Left ventricle myocardium inferior (tissue), 1 donor: ENCODE measurements at regions not wholly inside any gene's neighbourhood (a gene's known extent, or its start where the extent isn't known, plus 50 kb on each side); places are given as distances from the start of the nearest gene placed in this dataset.

ENCODE experiments used
- DNase-seq: peaks from one replicate; pipeline ENCODE4 v3.0.0-alpha.2; 2020
- H3K27ac ChIP-seq: fragments of 200-600 bp; replicated peaks from 2 replicates; pipeline ENCODE4 v1.8.0; 2021
- H3K27me3 ChIP-seq: fragments of 200-600 bp; 2 replicates; pipeline ENCODE4 v1.8.0; 2021; ENCODE audit warnings: low read depth
- H3K36me3 ChIP-seq: fragments of 200-600 bp; 2 replicates; pipeline ENCODE4 v1.8.0; 2021
- H3K4me1 ChIP-seq: fragments of 200-600 bp; 2 replicates; pipeline ENCODE4 v1.8.0; 2021
- H3K4me3 ChIP-seq: fragments of 200-600 bp; 2 replicates; pipeline ENCODE4 v1.8.0; 2021; ENCODE audit warnings: mild to moderate bottlenecking, moderate library complexity
- H3K9me3 ChIP-seq: fragments of 200-600 bp; replicated peaks from 2 replicates; pipeline ENCODE4 v1.8.0; 2021
- intact Hi-C: fragments of 100-400 bp; cut with micrococcal nuclease; formaldehyde crosslinking; loops from one replicate; pipeline ENCODE4 v1.11.0; 2022
- TF ChIP-seq, protein P1 (sequence below): fragments of 200-600 bp; IDR thresholded peaks from 2 replicates; pipeline ENCODE4 v1.8.0; 2021; ENCODE audit warnings: antibody characterized with exemption, mild to moderate bottlenecking, borderline replicate concordance
- donor health status: DM: no; HTN: yes; CAD: no; lungs with severe emphysema.

DNA sequence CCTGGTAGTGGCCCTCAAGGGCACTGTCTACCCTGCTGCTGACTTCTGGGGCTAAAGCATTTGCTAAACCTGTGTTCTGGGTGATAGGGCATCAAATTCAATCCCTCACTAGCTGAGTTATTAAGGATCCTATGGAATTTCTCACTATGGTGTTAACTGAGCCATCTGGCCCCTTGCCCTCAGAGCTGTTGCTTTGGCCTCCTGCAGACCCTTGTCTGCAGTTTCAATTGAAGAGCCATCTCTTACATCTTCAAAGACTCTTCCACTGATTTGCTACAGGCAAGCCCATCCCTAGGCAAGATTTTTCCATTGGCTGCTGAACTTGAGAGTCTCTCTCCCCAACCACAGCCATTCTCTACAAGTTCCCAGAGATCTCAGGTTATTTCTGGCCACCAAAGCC is 418.2 kb downstream of the ZNF608 start:
- Histone ChIP-seq H3K27me3 (no peaks in the 10 kb centered on the region), H3K4me3 (no peak overlapping the region), H3K27ac (no peak overlapping the region), H3K9me3 (peaks cover 13% of the 10 kb centered on the region), H3K4me1 (no peaks in the 10 kb centered on the region), H3K36me3 (no peaks in the 10 kb centered on the region)
- intact Hi-C loops: no loop called here
- TF ChIP-seq, protein P1, sequence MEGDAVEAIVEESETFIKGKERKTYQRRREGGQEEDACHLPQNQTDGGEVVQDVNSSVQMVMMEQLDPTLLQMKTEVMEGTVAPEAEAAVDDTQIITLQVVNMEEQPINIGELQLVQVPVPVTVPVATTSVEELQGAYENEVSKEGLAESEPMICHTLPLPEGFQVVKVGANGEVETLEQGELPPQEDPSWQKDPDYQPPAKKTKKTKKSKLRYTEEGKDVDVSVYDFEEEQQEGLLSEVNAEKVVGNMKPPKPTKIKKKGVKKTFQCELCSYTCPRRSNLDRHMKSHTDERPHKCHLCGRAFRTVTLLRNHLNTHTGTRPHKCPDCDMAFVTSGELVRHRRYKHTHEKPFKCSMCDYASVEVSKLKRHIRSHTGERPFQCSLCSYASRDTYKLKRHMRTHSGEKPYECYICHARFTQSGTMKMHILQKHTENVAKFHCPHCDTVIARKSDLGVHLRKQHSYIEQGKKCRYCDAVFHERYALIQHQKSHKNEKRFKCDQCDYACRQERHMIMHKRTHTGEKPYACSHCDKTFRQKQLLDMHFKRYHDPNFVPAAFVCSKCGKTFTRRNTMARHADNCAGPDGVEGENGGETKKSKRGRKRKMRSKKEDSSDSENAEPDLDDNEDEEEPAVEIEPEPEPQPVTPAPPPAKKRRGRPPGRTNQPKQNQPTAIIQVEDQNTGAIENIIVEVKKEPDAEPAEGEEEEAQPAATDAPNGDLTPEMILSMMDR: no peak
- no peak for DNase-seq

DNA sequence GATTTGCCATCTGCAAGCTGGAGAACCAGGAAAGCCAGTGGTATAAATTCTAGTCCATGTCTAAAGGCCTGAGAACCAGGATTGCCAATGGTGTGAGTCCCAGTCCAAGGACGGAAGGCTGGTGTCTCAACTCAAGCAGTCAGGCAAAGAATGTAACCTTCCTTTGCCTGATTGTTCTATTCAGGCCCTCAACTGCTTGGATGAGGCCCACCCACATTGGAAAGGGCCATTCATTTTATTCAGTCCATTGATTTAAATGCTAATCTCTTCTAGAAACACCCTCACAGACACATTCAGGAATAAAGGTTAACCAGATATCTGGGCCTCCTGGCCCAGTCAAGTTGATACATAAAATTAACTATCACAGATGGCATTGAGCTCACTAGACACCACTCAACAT is 427.8 kb downstream of the ZNF608 start:
- DNase-seq: no peak
- Histone ChIP-seq H3K4me3 (no peak overlapping the region), H3K4me1 (no peaks in the 10 kb centered on the region), H3K36me3 (no peaks in the 10 kb centered on the region), H3K27me3 (no peaks in the 10 kb centered on the region), H3K9me3 (no peaks in the 10 kb centered on the region), H3K27ac (no peak overlapping the region)
- intact Hi-C loops: no loop called here
- TF ChIP-seq, protein P1: no peak

DNA sequence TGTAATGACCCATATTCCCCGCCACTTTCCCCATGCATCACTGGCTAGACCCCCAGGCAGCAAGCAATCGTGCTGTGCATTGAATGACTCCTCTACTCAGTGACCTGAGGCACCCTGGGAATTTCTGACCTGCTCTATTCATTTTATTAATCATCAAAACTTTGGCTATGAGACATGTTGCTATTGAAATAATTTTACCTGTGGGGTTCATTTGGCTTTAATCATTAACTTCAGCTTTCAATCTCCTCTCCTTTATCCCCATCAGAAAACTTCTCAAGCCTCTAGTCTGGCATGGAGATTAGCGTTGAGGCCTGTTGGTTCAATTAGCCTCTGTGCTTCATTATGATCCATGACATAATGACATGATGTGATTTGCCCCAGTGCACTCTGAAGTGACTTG is 429.0 kb downstream of the ZNF608 start:
- H3K4me3 ChIP-seq: no peak overlapping the region
- intact Hi-C loops: no loop called here
- TF ChIP-seq, protein P1: no peak
- no peak for DNase-seq
- no peaks in the 10 kb centered on the region for H3K4me1 ChIP-seq
- H3K9me3 ChIP-seq: no peaks in the 10 kb centered on the region
- no peak overlapping the region for H3K27ac ChIP-seq
- H3K27me3 ChIP-seq: no peaks in the 10 kb centered on the region
- H3K36me3 ChIP-seq: no peaks in the 10 kb centered on the region

DNA sequence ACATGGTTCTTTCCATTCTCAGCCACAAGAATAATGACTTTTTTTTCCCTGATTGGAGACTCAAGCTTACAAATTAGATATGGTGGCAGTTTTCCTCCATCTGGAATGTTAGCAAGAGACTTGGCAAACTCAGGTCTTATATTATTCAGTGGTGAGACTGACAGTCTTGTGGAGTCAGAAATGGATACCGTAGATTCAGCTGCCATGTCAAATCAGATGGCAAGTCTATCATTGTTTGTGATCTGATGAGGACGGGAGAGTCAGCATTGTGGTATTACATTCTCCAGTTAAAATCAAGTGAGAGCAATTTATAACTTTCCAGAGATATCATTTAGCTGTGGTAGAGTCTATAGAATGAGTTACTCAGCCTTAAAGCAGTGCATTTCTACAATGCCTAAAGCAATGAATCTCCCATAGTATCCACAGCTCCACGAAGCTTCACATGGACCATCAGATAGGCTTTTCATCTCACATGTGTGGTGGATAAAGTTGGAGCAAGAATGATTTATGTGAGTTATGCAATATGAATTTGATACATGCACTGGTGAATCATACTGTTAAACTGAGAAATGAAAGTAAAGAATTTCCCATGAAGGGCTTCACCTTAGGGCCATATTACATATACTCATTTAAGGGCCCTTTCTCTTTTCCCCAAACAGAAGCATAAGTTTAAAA is 430.6 kb downstream of the ZNF608 start:
- Histone ChIP-seq H3K27ac (no peak overlapping the region), H3K4me1 (no peaks in the 10 kb centered on the region), H3K27me3 (no peaks in the 10 kb centered on the region), H3K4me3 (no peak overlapping the region), H3K9me3 (no peaks in the 10 kb centered on the region), H3K36me3 (no peaks in the 10 kb centered on the region)
- TF ChIP-seq, protein P1: no peak
- intact Hi-C loops: no loop called here
- DNase-seq: no peak

DNA sequence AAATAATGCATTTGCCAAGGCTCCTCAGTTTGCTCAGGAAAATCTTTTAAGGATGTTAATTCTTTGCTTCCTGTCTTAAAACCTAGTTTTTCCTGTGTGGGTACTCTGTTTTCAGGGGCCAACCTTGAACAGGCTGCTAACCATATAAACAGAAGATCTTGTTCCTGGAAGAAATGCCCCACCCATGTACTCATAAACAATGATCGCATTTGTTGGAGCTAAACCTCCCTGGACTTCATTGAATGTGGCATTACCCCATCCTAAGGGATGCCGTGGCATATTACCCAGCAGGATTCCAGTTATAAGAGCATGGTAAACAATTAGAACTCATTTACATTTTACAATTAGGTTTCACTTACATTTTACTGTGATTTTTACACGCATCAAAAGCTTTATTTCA is 436.0 kb downstream of the ZNF608 start:
- intact Hi-C loops: no loop called here
- no peaks in the 10 kb centered on the region for H3K9me3 ChIP-seq
- no peaks in the 10 kb centered on the region for H3K36me3 ChIP-seq
- TF ChIP-seq, protein P1: no peak
- no peak for DNase-seq
- no peak overlapping the region for H3K27ac ChIP-seq
- H3K4me3 ChIP-seq: no peak overlapping the region
- H3K4me1 ChIP-seq: peaks cover 16% of the 10 kb centered on the region
- no peaks in the 10 kb centered on the region for H3K27me3 ChIP-seq
